Spleen (tissue), 11 donors: ENCODE measurements at regions not wholly inside any gene's neighbourhood (a gene's known extent, or its start where the extent isn't known, plus 50 kb on each side); places are given as distances from the start of the nearest gene placed in this dataset.

Experiments used
- DNase-seq: peaks from one replicate; pipeline ENCODE4 v3.0.0-alpha.2; 2020
- H3K27ac ChIP-seq, 8 donors: fragments of 200-600 bp; sonication (generic) in 7 of 8; 1 replicate in 4 of 8; 2 replicates in 4 of 8; pipeline versions ENCODE4 v1.5.0 to v1.8.0; 2016 to 2021; ENCODE audit warnings: inconsistent platforms in 4 of 8, mild to moderate bottlenecking in 4 of 8, moderate library complexity in 1 of 8
- H3K27me3 ChIP-seq, 7 donors: fragments of 200-600 bp; sonication (generic) in 6 of 7; replicated peaks in 1 of 7; 1 replicate in 4 of 7; 2 replicates in 3 of 7; pipeline versions ENCODE4 v1.5.0 to v1.8.0; 2016 to 2021; ENCODE audit warnings: inconsistent platforms in 3 of 7, mild to moderate bottlenecking in 1 of 7
- H3K36me3 ChIP-seq, 6 donors: fragments of 200-600 bp; sonication (generic) in 5 of 6; 1 replicate in 4 of 6; 2 replicates in 2 of 6; pipeline versions ENCODE4 v1.5.0 to v1.8.0; 2016 to 2021; ENCODE audit warnings: inconsistent platforms in 2 of 6
- H3K4me1 ChIP-seq, 6 donors: fragments of 200-600 bp; sonication (generic) in 5 of 6; 1 replicate in 3 of 6; 2 replicates in 3 of 6; pipeline versions ENCODE4 v1.5.0 to v1.8.0; 2016 to 2021; ENCODE audit warnings: inconsistent platforms in 3 of 6
- H3K4me3 ChIP-seq, 8 donors: fragments of 200-600 bp; sonication (generic) in 7 of 8; 1 replicate in 4 of 8; 2 replicates in 4 of 8; pipeline versions ENCODE4 v1.5.0 to v1.8.0; 2016 to 2021; ENCODE audit warnings: inconsistent platforms in 4 of 8, mild to moderate bottlenecking in 4 of 8, moderate library complexity in 2 of 8
- H3K9me3 ChIP-seq, 8 donors: fragments of 200-600 bp; sonication (generic) in 7 of 8; 1 replicate in 4 of 8; 2 replicates in 4 of 8; pipeline versions ENCODE4 v1.5.0 to v1.8.0; 2016 to 2021; ENCODE audit warnings: inconsistent platforms in 4 of 8
- POLR2A ChIP-seq, 3 donors: fragments of 450-650 bp; IDR thresholded peaks; one replicate each; pipeline ENCODE4 v1.5.1; 2017; ENCODE audit warnings: antibody characterized with exemption in 3 of 3, mild to moderate bottlenecking in 1 of 3
- POLR2AphosphoS5 ChIP-seq, 3 donors: sonication (generic); formaldehyde crosslinking; IDR thresholded peaks; one replicate each; pipeline ENCODE4 v1.5.1; 2017; ENCODE audit warnings: antibody characterized with exemption in 3 of 3
- WGBS, 5 donors: extraction: QIAGEN DNeasy Blood & Tissue Kit in 3 of 5; methylation state at CpG; one replicate each; pipeline versions ENCODE4 v1.1.5 to v1.1.7; 2013 to 2018; 5-methylcytosine and 5-hydroxymethylcytosine counted together
- intact Hi-C: fragments of 100-400 bp; cut with DNase I; formaldehyde crosslinking; loops from one replicate; pipeline ENCODE4 v1.15.0; 2023; ENCODE audit warnings: low total_unique reads
- TF ChIP-seq, protein P1 (sequence below), 11 experiments: fragments of 200-600 bp in 7 of 11; fragments of 450-650 bp in 4 of 11; sonication (generic) in 4 of 11; IDR thresholded peaks in 8 of 11; conservative IDR thresholded peaks in 3 of 11; 1 replicate in 7 of 11; 2 replicates in 4 of 11; pipeline versions ENCODE4 v1.4.0 to v1.8.0; 2016 to 2021; ENCODE audit warnings: antibody characterized with exemption in 11 of 11, inconsistent platforms in 4 of 11, mild to moderate bottlenecking in 1 of 11
- donor health status: healthy with polysubstance abuse.
- donor health status: DM: no; HTN: no; CAD: no; lungs with moderate emphysema.
- donor health status: DM: no; HTN: no; CAD: no.
- donor health status: Bipolar disorder and iron deficiency.
- donor health status: healthy.
- donor health status: DM: no; HTN: no; CAD: no.
- donor health status: DM: yes; HTN: yes; CAD: no.

- H3K36me3 ChIP-seq: no peaks in the 10 kb centered on the region
- DNase-seq: no peak
- 80 to 100% (median 98%) methylated on average over 2 of the region's 2 CpGs for WGBS, 5 donors
Measured at GRCh38 chr2:128618642-128619041, 300.0 kb upstream of the HS6ST1 start.

DNA sequence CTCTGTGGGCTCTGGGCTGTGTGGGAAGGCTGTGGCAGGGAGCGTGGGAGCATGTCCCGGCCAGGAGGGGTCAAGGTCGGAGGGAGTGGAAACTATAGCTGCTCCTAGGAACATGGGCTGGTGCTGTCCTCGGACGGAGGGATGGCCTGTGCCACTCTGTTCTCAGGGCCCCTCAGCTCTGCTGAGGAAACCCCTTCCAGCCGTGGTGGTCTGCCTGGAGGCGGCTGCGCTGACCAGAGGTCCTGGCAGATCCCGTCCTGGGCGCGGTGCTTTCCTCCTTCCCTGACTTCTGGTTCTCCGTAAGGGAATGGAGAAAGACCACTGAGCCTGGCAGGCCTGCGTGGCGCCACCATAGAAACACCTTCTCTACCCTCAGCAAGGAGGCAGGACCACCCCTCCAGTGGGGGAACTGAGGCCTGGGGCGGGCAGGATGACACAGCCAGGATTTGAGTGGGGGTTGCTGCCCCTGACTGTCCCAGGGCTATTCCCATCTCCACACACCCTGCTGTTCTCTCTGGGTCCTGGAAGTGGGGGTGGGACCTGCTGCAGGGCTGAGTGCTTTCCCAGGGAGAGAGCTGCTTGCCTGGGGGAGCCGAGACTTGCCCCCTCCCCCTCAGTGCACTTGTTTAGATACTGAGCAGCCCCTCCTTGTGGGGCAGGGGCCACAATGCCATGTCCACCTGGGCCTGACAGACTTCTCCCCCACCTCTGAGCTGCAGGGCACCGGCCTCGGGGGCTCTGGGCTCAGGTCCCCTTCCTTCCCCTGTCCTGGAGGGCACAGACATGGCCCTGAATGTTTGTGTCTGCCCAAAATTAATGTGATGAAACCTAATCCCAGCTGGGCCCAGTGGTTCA is 301.0 kb upstream of the HS6ST1 start:
- WGBS, 5 donors: 90 to 94% (median 93%) methylated on average over 15 to 18 of the region's 18 CpGs
- no peak overlapping the region for H3K27ac ChIP-seq
- peak; percentile 62 for DNase-seq
- intact Hi-C loops: no loop called here
- H3K36me3 ChIP-seq: no peaks in the 10 kb centered on the region
- peaks cover 0 to 14% (median 0%) of the 10 kb centered on the region in 6 donors for H3K4me1 ChIP-seq
- H3K9me3 ChIP-seq: no peaks in the 10 kb centered on the region
- no peaks in the 10 kb centered on the region for H3K27me3 ChIP-seq
- H3K4me3 ChIP-seq: no peak overlapping the region
- TF ChIP-seq POLR2AphosphoS5 (IDR thresholded peaks at IDR 0.05) (no peak), POLR2A (IDR thresholded peaks at IDR 0.05) (no peak)
- TF ChIP-seq, protein P1, sequence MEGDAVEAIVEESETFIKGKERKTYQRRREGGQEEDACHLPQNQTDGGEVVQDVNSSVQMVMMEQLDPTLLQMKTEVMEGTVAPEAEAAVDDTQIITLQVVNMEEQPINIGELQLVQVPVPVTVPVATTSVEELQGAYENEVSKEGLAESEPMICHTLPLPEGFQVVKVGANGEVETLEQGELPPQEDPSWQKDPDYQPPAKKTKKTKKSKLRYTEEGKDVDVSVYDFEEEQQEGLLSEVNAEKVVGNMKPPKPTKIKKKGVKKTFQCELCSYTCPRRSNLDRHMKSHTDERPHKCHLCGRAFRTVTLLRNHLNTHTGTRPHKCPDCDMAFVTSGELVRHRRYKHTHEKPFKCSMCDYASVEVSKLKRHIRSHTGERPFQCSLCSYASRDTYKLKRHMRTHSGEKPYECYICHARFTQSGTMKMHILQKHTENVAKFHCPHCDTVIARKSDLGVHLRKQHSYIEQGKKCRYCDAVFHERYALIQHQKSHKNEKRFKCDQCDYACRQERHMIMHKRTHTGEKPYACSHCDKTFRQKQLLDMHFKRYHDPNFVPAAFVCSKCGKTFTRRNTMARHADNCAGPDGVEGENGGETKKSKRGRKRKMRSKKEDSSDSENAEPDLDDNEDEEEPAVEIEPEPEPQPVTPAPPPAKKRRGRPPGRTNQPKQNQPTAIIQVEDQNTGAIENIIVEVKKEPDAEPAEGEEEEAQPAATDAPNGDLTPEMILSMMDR (IDR thresholded peaks at IDR 0.05 in 8 of 11, conservative IDR thresholded peaks at IDR 0.05 in 3 of 11): no peak

More at GRCh38 chr2:128618642-128619041, 300.0 kb upstream of the HS6ST1 start:
- H3K27me3 ChIP-seq: no peaks in the 10 kb centered on the region
- TF ChIP-seq POLR2A (IDR thresholded peaks at IDR 0.05): no peak
- H3K4me1 ChIP-seq: peaks cover 0 to 14% (median 0%) of the 10 kb centered on the region in 6 donors
- no peaks in the 10 kb centered on the region for H3K9me3 ChIP-seq
- H3K4me3 ChIP-seq: no peak overlapping the region
- no peak overlapping the region for H3K27ac ChIP-seq
- intact Hi-C loops: no loop called here

GRCh38 chr2:128621074-128621473 is 302.4 kb upstream of the HS6ST1 start:
- intact Hi-C loops: no loop called here
- Histone ChIP-seq H3K9me3 (no peaks in the 10 kb centered on the region), H3K27ac (no peak overlapping the region), H3K27me3 (no peaks in the 10 kb centered on the region), H3K4me3 (no peak overlapping the region), H3K4me1 (peaks cover 0 to 14% (median 0%) of the 10 kb centered on the region in 6 donors), H3K36me3 (no peaks in the 10 kb centered on the region)
- DNase-seq: no peak
- TF ChIP-seq POLR2AphosphoS5 (IDR thresholded peaks at IDR 0.05): no peak
- TF ChIP-seq, protein P1 (IDR thresholded peaks at IDR 0.05 in 8 of 11, conservative IDR thresholded peaks at IDR 0.05 in 3 of 11): no peak
- TF ChIP-seq POLR2A (IDR thresholded peaks at IDR 0.05): no peak

DNA sequence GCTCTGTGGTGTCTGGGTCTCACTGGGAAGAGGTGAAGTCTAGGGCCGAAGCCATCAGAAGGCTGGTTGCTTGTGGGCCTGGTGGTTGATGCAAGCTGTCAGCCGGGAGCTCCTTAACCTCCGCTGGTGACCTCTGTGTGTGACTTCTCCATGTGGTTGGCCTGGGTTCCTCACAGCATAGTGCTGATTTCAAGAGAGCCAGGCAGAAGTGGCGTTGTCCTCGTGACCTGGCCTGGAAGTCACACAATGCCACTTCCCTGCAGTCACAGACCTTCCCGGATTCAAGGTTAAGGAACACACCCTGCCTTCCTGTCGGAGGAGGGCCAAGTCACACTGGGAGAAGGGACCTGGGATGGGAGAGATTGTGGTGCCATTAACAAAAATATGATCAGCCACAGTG is 303.7 kb upstream of the HS6ST1 start:
- H3K36me3 ChIP-seq: no peaks in the 10 kb centered on the region
- no peaks in the 10 kb centered on the region for H3K27me3 ChIP-seq
- H3K9me3 ChIP-seq: no peaks in the 10 kb centered on the region
- TF ChIP-seq POLR2AphosphoS5 (IDR thresholded peaks at IDR 0.05): peak in 2 of 3 donors; percentile 42 to 55
- TF ChIP-seq POLR2A (IDR thresholded peaks at IDR 0.05): no peak
- TF ChIP-seq, protein P1 (IDR thresholded peaks at IDR 0.05 in 8 of 11, conservative IDR thresholded peaks at IDR 0.05 in 3 of 11): no peak
- peak; percentile 77 for DNase-seq
- 60 to 85% (median 65%) methylated on average over 1 to 7 of the region's 7 CpGs for WGBS, 5 donors
- H3K27ac ChIP-seq: peak overlapping the region in 1 of 8 donors; percentile 45
- no peak overlapping the region for H3K4me3 ChIP-seq
- intact Hi-C loops: no loop called here
- H3K4me1 ChIP-seq: peaks cover 0 to 14% (median 0%) of the 10 kb centered on the region in 6 donors
